ENCODE measurements at regions not wholly inside any gene's neighbourhood (a gene's known extent, or its start where the extent isn't known, plus 50 kb on each side); places are given as distances from the start of the nearest gene placed in this dataset.

DNA sequence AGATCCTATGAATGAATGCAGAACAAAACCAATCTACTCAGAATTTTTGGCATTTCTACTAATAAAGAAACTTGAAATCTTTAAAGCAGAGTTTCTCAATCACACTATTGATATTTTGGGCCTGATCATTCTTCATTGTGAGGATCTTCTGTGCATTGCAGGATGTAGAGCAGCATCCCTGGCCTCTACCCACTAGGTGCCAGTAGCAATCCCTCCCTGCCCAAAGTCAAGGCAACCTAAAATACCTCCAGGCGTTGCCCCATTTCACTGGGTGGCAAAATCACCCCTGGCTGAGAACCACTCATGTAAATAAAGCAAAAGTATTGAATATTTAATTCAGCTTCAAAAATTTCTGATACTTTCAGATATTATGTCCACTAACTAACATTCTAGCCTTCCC, 213.0 kb downstream of the SP3 start:
- Histone ChIP-seq H3K9me2 (replicated peaks; ENCODE audit: control insufficient read depth, low read length) (no peaks in the 10 kb centered on the region), H3F3A (ENCODE audit: control insufficient read depth, insufficient read depth) (no peaks in the 10 kb centered on the region), H3K4me1 (ENCODE audit: control insufficient read depth, low read length) (no peaks in the 10 kb centered on the region), H3K9me3 (ENCODE audit: control insufficient read depth, insufficient read depth, low read length) (no peaks in the 10 kb centered on the region), H3K4me3 (ENCODE audit: low read length) (no peak overlapping the region), H3K79me2 (ENCODE audit: control insufficient read depth, low read length) (no peaks in the 10 kb centered on the region), H3K27me3 (ENCODE audit: control insufficient read depth, low read length) (peaks cover 1% of the 10 kb centered on the region; the same call in 1 of the 2 replicates), H3K4me2 (ENCODE audit: low read length) (no peak overlapping the region), H3K36me3 (ENCODE audit: control insufficient read depth, low read length) (no peaks in the 10 kb centered on the region), H3K27ac (ENCODE audit: low read depth, low read length) (no peak overlapping the region), H4K20me1 (ENCODE audit: control insufficient read depth, insufficient read depth, low read depth, low read length) (no peaks in the 10 kb centered on the region)
- TF ChIP-seq EZH2phosphoT487 (IDR thresholded peaks at IDR 0.05; ENCODE audit: borderline replicate concordance, low read length) (no peak), CTCF (IDR thresholded peaks at IDR 0.05; ENCODE audit: low read depth, low read length, poor library complexity, severe bottlenecking) (peak; percentile 24)

DNA sequence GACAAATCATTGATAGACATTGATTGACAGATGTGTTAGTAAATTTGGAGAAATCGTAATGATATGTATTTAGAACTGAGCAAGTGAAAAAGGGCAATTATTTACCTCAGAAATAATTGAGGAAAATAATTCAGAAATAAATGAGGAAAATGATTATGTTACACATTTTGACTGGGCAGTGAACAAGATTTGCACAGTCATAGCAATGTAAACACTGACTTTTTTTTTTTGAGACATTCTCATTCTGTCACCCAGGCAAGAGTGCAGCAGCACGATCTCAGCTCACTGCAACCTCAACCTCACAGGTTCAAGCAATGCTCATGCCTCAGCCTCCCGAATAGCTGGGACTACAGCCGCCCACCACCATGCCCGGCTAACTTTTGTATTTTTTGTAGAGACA, 211.7 kb downstream of the SP3 start:
- Histone ChIP-seq H3K9me2 (replicated peaks; ENCODE audit: control insufficient read depth, low read length) (no peaks in the 10 kb centered on the region), H3K27me3 (ENCODE audit: control insufficient read depth, low read length) (no peaks in the 10 kb centered on the region; the same call in 1 of the 2 replicates), H3F3A (ENCODE audit: control insufficient read depth, insufficient read depth) (no peaks in the 10 kb centered on the region), H3K27ac (ENCODE audit: low read depth, low read length) (no peak overlapping the region), H4K20me1 (ENCODE audit: control insufficient read depth, insufficient read depth, low read depth, low read length) (no peaks in the 10 kb centered on the region), H3K4me3 (ENCODE audit: low read length) (no peak overlapping the region), H3K36me3 (ENCODE audit: control insufficient read depth, low read length) (no peaks in the 10 kb centered on the region), H3K79me2 (ENCODE audit: control insufficient read depth, low read length) (no peaks in the 10 kb centered on the region), H3K4me1 (ENCODE audit: control insufficient read depth, low read length) (no peaks in the 10 kb centered on the region), H3K9me3 (ENCODE audit: control insufficient read depth, insufficient read depth, low read length) (no peaks in the 10 kb centered on the region), H3K4me2 (ENCODE audit: low read length) (no peak overlapping the region)
- TF ChIP-seq EZH2phosphoT487 (IDR thresholded peaks at IDR 0.05; ENCODE audit: borderline replicate concordance, low read length) (no peak), CTCF (IDR thresholded peaks at IDR 0.05; ENCODE audit: low read depth, low read length, poor library complexity, severe bottlenecking) (no peak)

GRCh38 chr2:173754165-173754564, 211.0 kb downstream of the SP3 start:
- Histone ChIP-seq H3K9me2 (replicated peaks; ENCODE audit: control insufficient read depth, low read length) (no peaks in the 10 kb centered on the region), H3K27ac (ENCODE audit: low read depth, low read length) (no peak overlapping the region), H4K20me1 (ENCODE audit: control insufficient read depth, insufficient read depth, low read depth, low read length) (no peaks in the 10 kb centered on the region), H3K36me3 (ENCODE audit: control insufficient read depth, low read length) (no peaks in the 10 kb centered on the region), H3K4me1 (ENCODE audit: control insufficient read depth, low read length) (no peaks in the 10 kb centered on the region), H3K4me3 (ENCODE audit: low read length) (no peak overlapping the region), H3K27me3 (ENCODE audit: control insufficient read depth, low read length) (no peaks in the 10 kb centered on the region; the same call in 1 of the 2 replicates), H3K9me3 (ENCODE audit: control insufficient read depth, insufficient read depth, low read length) (no peaks in the 10 kb centered on the region), H3K4me2 (ENCODE audit: low read length) (no peak overlapping the region), H3F3A (ENCODE audit: control insufficient read depth, insufficient read depth) (no peaks in the 10 kb centered on the region), H3K79me2 (ENCODE audit: control insufficient read depth, low read length) (no peaks in the 10 kb centered on the region)
- TF ChIP-seq EZH2phosphoT487 (IDR thresholded peaks at IDR 0.05; ENCODE audit: borderline replicate concordance, low read length) (no peak), CTCF (IDR thresholded peaks at IDR 0.05; ENCODE audit: low read depth, low read length, poor library complexity, severe bottlenecking) (no peak)
